Neural crest cell (in vitro differentiated cells): ENCODE measurements at regions not wholly inside any gene's neighbourhood (a gene's known extent, or its start where the extent isn't known, plus 50 kb on each side); places are given as distances from the start of the nearest gene placed in this dataset.
A peak's percentile ranks its signal among the peaks of the same experiment; 100 is the strongest.

Source experiments
- DNase-seq: peaks from one replicate; pipeline ENCODE4 v3.0.0; 2021; ENCODE audit warnings: low read depth, mixed read lengths, low spot score
- H3K27ac Mint-ChIP-seq: one replicate; pipeline ENCODE4 v1.8.0; 2021; ENCODE audit warnings: mild to moderate bottlenecking, mixed read lengths; ENCODE audit not compliant: unreplicated experiment
- H3K27me3 Mint-ChIP-seq: 2 replicates; pipeline ENCODE4 v1.8.0; 2021; ENCODE audit warnings: low read depth, mild to moderate bottlenecking, mixed read lengths
- H3K36me3 Mint-ChIP-seq: 2 replicates; pipeline ENCODE4 v1.8.0; 2021; ENCODE audit warnings: low read depth, mild to moderate bottlenecking, mixed read lengths
- H3K4me1 Mint-ChIP-seq: 2 replicates; pipeline ENCODE4 v1.8.0; 2021; ENCODE audit warnings: mixed read lengths
- H3K4me3 Mint-ChIP-seq: one replicate; pipeline ENCODE4 v1.8.0; 2021; ENCODE audit warnings: mild to moderate bottlenecking, mixed read lengths
- H3K9me3 Mint-ChIP-seq: 2 replicates; pipeline ENCODE4 v1.8.0; 2021; ENCODE audit warnings: mixed read lengths
- CTCF ChIP-seq: fragments of 200-600 bp; sonication (generic); conservative IDR thresholded peaks from 2 replicates; pipeline ENCODE4 v1.5.0; 2021; ENCODE audit warnings: antibody characterized with exemption, mild to moderate bottlenecking

- H3K4me1 Mint-ChIP-seq, result peaks cover 4% of the 10 kb centered on the region
- H3K4me3 Mint-ChIP-seq, result no peak overlapping the region
- H3K27me3 Mint-ChIP-seq, result no peaks in the 10 kb centered on the region
- H3K27ac Mint-ChIP-seq, result no peak overlapping the region
- no peaks in the 10 kb centered on the region for H3K36me3 Mint-ChIP-seq
- peaks cover 2% of the 10 kb centered on the region for H3K9me3 Mint-ChIP-seq
- no peak for TF ChIP-seq CTCF
- DNase-seq, result no peak
Observed at GRCh38 chr10:88039496-88040200, 176.2 kb downstream of the PTEN start.

GRCh38 chr10:88041243-88042159, 178.1 kb downstream of the PTEN start:
- no peak for DNase-seq
- H3K27ac Mint-ChIP-seq, result no peak overlapping the region

GRCh38 chr10:88042160-88043100, 179.0 kb downstream of the PTEN start:
- Mint-ChIP-seq H3K36me3 (no peaks in the 10 kb centered on the region), H3K27ac (no peak overlapping the region), H3K4me3 (no peak overlapping the region), H3K4me1 (peaks cover 15% of the 10 kb centered on the region), H3K27me3 (no peaks in the 10 kb centered on the region), H3K9me3 (peaks cover 8% of the 10 kb centered on the region)
- TF ChIP-seq CTCF, result no peak
- no peak for DNase-seq

More at GRCh38 chr10:88041243-88042159, 178.1 kb downstream of the PTEN start:
- Mint-ChIP-seq H3K4me3 (no peak overlapping the region), H3K4me1 (peaks cover 15% of the 10 kb centered on the region), H3K27me3 (no peaks in the 10 kb centered on the region), H3K36me3 (no peaks in the 10 kb centered on the region), H3K9me3 (peaks cover 5% of the 10 kb centered on the region)
- no peak for TF ChIP-seq CTCF

GRCh38 chr10:88045096-88045495, 181.7 kb downstream of the PTEN start:
- Mint-ChIP-seq H3K27me3 (no peaks in the 10 kb centered on the region), H3K27ac (peak overlapping the region; percentile 39), H3K36me3 (no peaks in the 10 kb centered on the region), H3K4me1 (peaks cover 15% of the 10 kb centered on the region), H3K9me3 (peaks cover 8% of the 10 kb centered on the region), H3K4me3 (no peak overlapping the region)
- no peak for TF ChIP-seq CTCF
- DNase-seq, result no peak
